Loucy (cell line): ENCODE measurements at regions not wholly inside any gene's neighbourhood (a gene's known extent, or its start where the extent isn't known, plus 50 kb on each side); places are given as distances from the start of the nearest gene placed in this dataset.
"Not testable (repeated sequence)": the region's sequence is repeated elsewhere in the genome, so short reads cannot be mapped to it uniquely, and the experiment has no call there.

ENCODE experiments used
- H2AFZ ChIP-seq: fragments of 200-600 bp; sonication (generic); 2 replicates; pipeline ENCODE4 v1.6.0; 2016; ENCODE audit warnings: antibody characterized with exemption, mild to moderate bottlenecking, low read length, moderate library complexity
- H3F3A ChIP-seq: fragments of 200-600 bp; 2 replicates; pipeline ENCODE4 v1.6.0; 2016; ENCODE audit warnings: antibody characterized with exemption, low read depth, mild to moderate bottlenecking
- H3K27me3 ChIP-seq: fragments of 200-600 bp; sonication (generic); 2 replicates; pipeline ENCODE4 v1.6.1; 2014; ENCODE audit warnings: low read length, mild to moderate bottlenecking; ENCODE audit not compliant: insufficient read depth, poor library complexity, severe bottlenecking
- H3K36me3 ChIP-seq: fragments of 200-600 bp; sonication (generic); 2 replicates; pipeline ENCODE4 v1.6.1; 2016; ENCODE audit warnings: low read length; ENCODE audit not compliant: insufficient read depth
- H3K4me1 ChIP-seq: fragments of 200-600 bp; sonication (generic); 2 replicates; pipeline ENCODE4 v1.5.1; 2014; ENCODE audit warnings: low read length, mild to moderate bottlenecking; ENCODE audit not compliant: insufficient read depth, poor library complexity, severe bottlenecking
- H3K4me2 ChIP-seq: fragments of 200-600 bp; sonication (generic); 2 replicates; pipeline ENCODE4 v1.6.0; 2014; ENCODE audit warnings: antibody characterized with exemption, low read length, low read depth, mild to moderate bottlenecking; ENCODE audit not compliant: poor library complexity, severe bottlenecking
- H3K4me3 ChIP-seq: fragments of 200-600 bp; sonication (generic); 2 replicates; pipeline ENCODE4 v1.5.1; 2014; ENCODE audit warnings: low read length, mild to moderate bottlenecking, mixed read lengths; ENCODE audit not compliant: poor library complexity, severe bottlenecking
- H3K79me2 ChIP-seq: fragments of 200-600 bp; sonication (generic); 2 replicates; pipeline ENCODE4 v1.6.1; 2014; ENCODE audit warnings: low read length; ENCODE audit not compliant: insufficient read depth
- H3K9ac ChIP-seq: fragments of 200-600 bp; sonication (generic); 2 replicates; pipeline ENCODE4 v1.6.0; 2014; ENCODE audit warnings: mild to moderate bottlenecking, low read depth, low read length, moderate library complexity; ENCODE audit not compliant: poor library complexity, severe bottlenecking
- H3K9me2 ChIP-seq: fragments of 200-600 bp; sonication (generic); replicated peaks from 2 replicates; pipeline ENCODE4 v1.6.1; 2016; ENCODE audit warnings: low read depth, low read length, mixed read lengths
- H3K9me3 ChIP-seq: fragments of 200-600 bp; sonication (generic); 2 replicates; pipeline ENCODE4 v1.6.1; 2014; ENCODE audit warnings: mild to moderate bottlenecking, antibody characterized with exemption, low read length, low read depth; ENCODE audit not compliant: insufficient read depth
- H4K20me1 ChIP-seq: fragments of 200-600 bp; sonication (generic); 2 replicates; pipeline ENCODE4 v1.6.0; 2014; ENCODE audit warnings: antibody characterized with exemption, low read length, mild to moderate bottlenecking; ENCODE audit not compliant: insufficient read depth, poor library complexity, severe bottlenecking
- EZH2phosphoT487 ChIP-seq: fragments of 200-600 bp; IDR thresholded peaks from 2 replicates; pipeline ENCODE4 v1.6.1; 2018; ENCODE audit warnings: antibody characterized with exemption, mild to moderate bottlenecking, moderate library complexity, borderline replicate concordance
- TF ChIP-seq, protein P1 (sequence below): fragments of 200-600 bp; sonication (generic); conservative IDR thresholded peaks from 2 replicates; pipeline ENCODE4 v1.5.1; 2014; ENCODE audit warnings: mild to moderate bottlenecking, antibody characterized with exemption, low read length

DNA sequence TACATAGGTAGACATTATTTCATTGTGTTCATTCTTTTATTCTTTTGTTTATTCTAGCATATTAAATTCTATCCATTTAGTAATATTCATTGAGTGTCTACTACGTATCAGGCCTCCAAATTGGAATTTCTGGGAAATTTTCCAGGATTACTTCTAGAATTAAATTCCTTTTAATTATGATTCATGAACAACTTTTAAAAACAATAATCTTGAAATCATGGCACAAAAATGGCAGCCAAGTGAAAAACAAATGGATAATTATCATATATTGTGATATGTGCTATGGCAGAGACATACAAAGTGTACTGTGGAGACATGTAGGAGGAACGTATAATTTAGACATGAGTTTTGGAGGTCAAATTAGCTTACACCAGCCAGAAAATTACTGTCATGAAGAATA is 868.5 kb downstream of the FAT4 start:
- Histone ChIP-seq H3K27me3 (no peaks in the 10 kb centered on the region), H3K4me2 (no peak overlapping the region), H3K9me3 (no peaks in the 10 kb centered on the region), H3K79me2 (no peaks in the 10 kb centered on the region), H3K9me2 (no peaks in the 10 kb centered on the region; the same call in 1 of the 2 replicates), H3K4me3 (no peak overlapping the region), H4K20me1 (no peaks in the 10 kb centered on the region), H2AFZ (no peak overlapping the region), H3K36me3 (no peaks in the 10 kb centered on the region), H3K9ac (no peak overlapping the region), H3F3A (no peaks in the 10 kb centered on the region), H3K4me1 (no peaks in the 10 kb centered on the region)
- TF ChIP-seq, protein P1, sequence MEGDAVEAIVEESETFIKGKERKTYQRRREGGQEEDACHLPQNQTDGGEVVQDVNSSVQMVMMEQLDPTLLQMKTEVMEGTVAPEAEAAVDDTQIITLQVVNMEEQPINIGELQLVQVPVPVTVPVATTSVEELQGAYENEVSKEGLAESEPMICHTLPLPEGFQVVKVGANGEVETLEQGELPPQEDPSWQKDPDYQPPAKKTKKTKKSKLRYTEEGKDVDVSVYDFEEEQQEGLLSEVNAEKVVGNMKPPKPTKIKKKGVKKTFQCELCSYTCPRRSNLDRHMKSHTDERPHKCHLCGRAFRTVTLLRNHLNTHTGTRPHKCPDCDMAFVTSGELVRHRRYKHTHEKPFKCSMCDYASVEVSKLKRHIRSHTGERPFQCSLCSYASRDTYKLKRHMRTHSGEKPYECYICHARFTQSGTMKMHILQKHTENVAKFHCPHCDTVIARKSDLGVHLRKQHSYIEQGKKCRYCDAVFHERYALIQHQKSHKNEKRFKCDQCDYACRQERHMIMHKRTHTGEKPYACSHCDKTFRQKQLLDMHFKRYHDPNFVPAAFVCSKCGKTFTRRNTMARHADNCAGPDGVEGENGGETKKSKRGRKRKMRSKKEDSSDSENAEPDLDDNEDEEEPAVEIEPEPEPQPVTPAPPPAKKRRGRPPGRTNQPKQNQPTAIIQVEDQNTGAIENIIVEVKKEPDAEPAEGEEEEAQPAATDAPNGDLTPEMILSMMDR, result no peak
- no peak for TF ChIP-seq EZH2phosphoT487

DNA sequence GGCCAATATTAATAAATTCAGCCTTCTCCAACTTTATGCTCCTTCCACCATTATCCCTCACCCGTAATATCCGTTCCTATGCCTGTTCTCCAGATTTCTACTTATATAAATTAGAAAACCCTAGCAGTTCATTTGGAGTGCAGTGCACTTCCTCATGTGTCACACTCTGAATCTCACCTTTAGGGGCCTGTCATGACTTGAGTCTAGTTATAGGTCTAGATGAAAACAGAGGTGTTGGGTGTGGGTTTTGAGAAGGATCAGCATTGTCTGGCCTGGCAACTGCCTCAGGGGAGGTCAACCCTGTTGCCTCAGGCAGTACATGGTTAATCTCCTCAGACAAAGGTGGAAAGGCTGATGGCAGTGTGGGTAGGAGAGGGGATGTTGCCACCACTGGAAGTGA is 876.8 kb downstream of the FAT4 start:
- no peaks in the 10 kb centered on the region for H3K9me2 ChIP-seq
- no peaks in the 10 kb centered on the region for H3K79me2 ChIP-seq
- no peak overlapping the region for H3K4me3 ChIP-seq
- no peak overlapping the region for H2AFZ ChIP-seq
- no peaks in the 10 kb centered on the region for H4K20me1 ChIP-seq
- no peaks in the 10 kb centered on the region for H3K9me3 ChIP-seq
- H3K4me1 ChIP-seq, result no peaks in the 10 kb centered on the region
- H3K27me3 ChIP-seq, result no peaks in the 10 kb centered on the region
- H3F3A ChIP-seq, result no peaks in the 10 kb centered on the region
- H3K36me3 ChIP-seq, result no peaks in the 10 kb centered on the region
- TF ChIP-seq, protein P1, result no peak
- no peak for TF ChIP-seq EZH2phosphoT487
- no peak overlapping the region for H3K9ac ChIP-seq
- H3K4me2 ChIP-seq, result no peak overlapping the region

DNA sequence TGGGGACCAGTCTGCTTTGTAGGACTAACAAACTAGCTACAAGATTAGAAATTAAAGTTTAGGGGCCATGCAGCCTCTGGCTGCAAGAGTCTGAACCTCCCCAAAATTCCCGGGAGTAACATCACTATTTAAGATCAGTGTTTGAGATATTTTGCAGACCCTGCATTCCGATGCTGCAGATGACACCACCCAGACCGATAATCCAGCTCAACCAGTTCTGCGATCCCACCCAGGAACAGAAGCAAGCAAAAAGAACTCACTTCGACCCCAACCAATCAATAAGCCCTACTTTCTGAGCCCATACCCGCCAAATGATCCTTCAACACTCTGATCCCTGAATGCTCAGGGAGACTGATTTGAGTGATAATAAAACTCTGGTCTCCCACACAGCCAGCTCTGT is 877.8 kb downstream of the FAT4 start:
- TF ChIP-seq, protein P1, result no peak
- no peak for TF ChIP-seq EZH2phosphoT487
- H4K20me1 ChIP-seq, result no peaks in the 10 kb centered on the region
- no peaks in the 10 kb centered on the region for H3K27me3 ChIP-seq
- no peak overlapping the region for H3K9ac ChIP-seq
- H3F3A ChIP-seq, result no peaks in the 10 kb centered on the region
- no peak overlapping the region for H3K4me2 ChIP-seq
- no peaks in the 10 kb centered on the region for H3K4me1 ChIP-seq
- no peak overlapping the region for H2AFZ ChIP-seq
- H3K9me3 ChIP-seq, result no peaks in the 10 kb centered on the region
- H3K9me2 ChIP-seq, result no peaks in the 10 kb centered on the region
- H3K4me3 ChIP-seq, result no peak overlapping the region
- no peaks in the 10 kb centered on the region for H3K36me3 ChIP-seq
- H3K79me2 ChIP-seq, result no peaks in the 10 kb centered on the region

DNA sequence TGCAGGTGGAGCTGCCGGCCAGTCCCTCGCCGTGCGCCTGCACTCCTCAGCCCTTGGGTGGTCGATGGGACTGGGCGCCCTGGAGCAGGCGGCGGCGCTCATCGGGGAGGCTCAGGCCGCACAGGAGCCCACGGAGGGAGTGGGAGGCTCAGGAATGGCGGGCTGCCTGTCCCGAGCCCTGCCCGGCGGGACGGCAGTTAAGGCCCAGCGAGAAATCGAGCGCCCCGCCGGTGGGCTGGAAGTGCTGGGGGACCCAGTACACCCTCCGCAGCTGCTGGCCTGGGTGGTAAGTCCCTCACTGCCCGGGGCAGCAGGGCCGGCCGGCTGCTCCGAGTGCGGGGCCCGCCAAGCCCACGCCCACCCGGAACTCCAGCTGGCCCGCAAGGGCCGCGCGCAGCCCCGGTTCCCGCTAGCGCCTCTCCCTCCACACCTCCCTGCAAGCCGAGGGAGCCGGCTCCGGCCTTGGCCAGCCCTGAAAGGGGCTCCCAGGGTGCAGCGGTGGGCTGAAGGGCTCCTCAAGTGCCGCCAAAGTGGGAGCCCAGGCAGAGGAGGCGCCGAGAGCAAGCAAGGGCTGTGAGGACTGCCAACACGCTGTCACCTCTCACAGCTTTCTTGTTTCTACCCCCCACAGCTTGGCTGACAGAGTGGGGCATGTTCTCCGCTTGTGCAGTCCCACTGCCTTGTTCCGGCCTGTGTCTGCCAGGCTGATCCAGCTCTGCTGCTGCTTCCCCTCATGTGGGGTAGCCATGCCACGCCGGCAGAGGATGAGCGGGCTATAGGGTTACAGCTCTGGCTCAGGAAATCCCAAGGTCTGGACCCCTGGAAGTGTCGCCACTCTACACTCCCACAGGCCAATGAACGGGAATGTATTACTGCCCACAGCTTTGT is 886.7 kb downstream of the FAT4 start:
- H3K4me2 ChIP-seq, H3K27me3 ChIP-seq, H3K4me1 ChIP-seq, H3K36me3 ChIP-seq, H3K9ac ChIP-seq, H3K9me3 ChIP-seq, H3K4me3 ChIP-seq, H3F3A ChIP-seq, H3K79me2 ChIP-seq, H3K9me2 ChIP-seq, H4K20me1 ChIP-seq, H2AFZ ChIP-seq: not testable (repeated sequence)
